Heart right ventricle (tissue), 16 donors: ENCODE measurements at regions not wholly inside any gene's neighbourhood (a gene's known extent, or its start where the extent isn't known, plus 50 kb on each side); places are given as distances from the start of the nearest gene placed in this dataset.
"Not testable (repeated sequence)": the region's sequence is repeated elsewhere in the genome, so short reads cannot be mapped to it uniquely, and the experiment has no call there.

ENCODE experiments used
- ATAC-seq, 8 donors: fragments of 200-7000 bp; cut with Tn5 transposase; one replicate each; pipeline ENCODE4 v1.9.1; 2020; ENCODE audit warnings: mild to moderate bottlenecking in 8 of 8, moderate library complexity in 8 of 8, moderate number of reproducible peaks in 1 of 8
- DNase-seq, 2 donors: peaks; one replicate each; pipeline ENCODE4 v3.0.0-alpha.2; 2020
- H3K27ac ChIP-seq, 10 donors: fragments of 200-600 bp; sonication (generic) in 2 of 10; one replicate each; pipeline versions ENCODE4 v1.5.0 to v1.8.0; 2020 to 2022; ENCODE audit warnings: mild to moderate bottlenecking in 3 of 10
- H3K27me3 ChIP-seq, 7 donors: fragments of 200-600 bp; one replicate each; pipeline ENCODE4 v1.8.0; 2021 to 2022; ENCODE audit warnings: mild to moderate bottlenecking in 2 of 7
- H3K36me3 ChIP-seq, 9 donors: fragments of 200-600 bp; sonication (generic) in 1 of 9; one replicate each; pipeline versions ENCODE4 v1.5.0 to v1.8.0; 2020 to 2022; ENCODE audit warnings: mild to moderate bottlenecking in 2 of 9
- H3K4me1 ChIP-seq, 9 donors: fragments of 200-600 bp; sonication (generic) in 1 of 9; one replicate each; pipeline versions ENCODE4 v1.5.0 to v1.8.0; 2020 to 2022; ENCODE audit warnings: mild to moderate bottlenecking in 4 of 9
- H3K4me3 ChIP-seq, 10 donors: fragments of 200-600 bp; sonication (generic) in 2 of 10; one replicate each; pipeline versions ENCODE4 v1.5.0 to v1.8.0; 2020 to 2022; ENCODE audit warnings: mild to moderate bottlenecking in 7 of 10, moderate library complexity in 2 of 10
- H3K9me3 ChIP-seq, 11 donors: fragments of 200-600 bp in 10 of 11; sonication (generic) in 2 of 11; one replicate each; pipeline versions ENCODE4 v1.5.0 to v1.8.0; 2013 to 2022; ENCODE audit warnings: mild to moderate bottlenecking in 2 of 11, control low read depth in 1 of 11, moderate library complexity in 1 of 11
- WGBS, 2 donors: extraction: QIAGEN DNeasy Blood & Tissue Kit; methylation state at CpG; one replicate each; pipeline ENCODE4 v1.1.7; 2013; ENCODE audit warnings: inconsistent platforms in 1 of 2; 5-methylcytosine and 5-hydroxymethylcytosine counted together
- intact Hi-C, 10 donors: fragments of 100-400 bp; cut with DNase I; formaldehyde crosslinking; loops; one replicate each; pipeline versions ENCODE4 v1.11.1 to v1.14.2; 2022
- TF ChIP-seq, protein P1 (sequence below), 9 donors: fragments of 200-600 bp; sonication (generic) in 2 of 9; IDR thresholded peaks; one replicate each; pipeline versions ENCODE4 v1.5.0 to v1.8.0; 2021 to 2022; ENCODE audit warnings: antibody characterized with exemption in 9 of 9, mild to moderate bottlenecking in 5 of 9, moderate library complexity in 1 of 9
- donor health status: Arrhythmogenic right ventricular cardiomyopathy.
- donor health status: ischemic (EF 13 %, LVEDD 7.1; RV severe dilation, severe dysfunction).
- donor health status: healthy with polysubstance abuse.
- donor health status: DM: no; HTN: yes; CAD: no.
- donor health status: DM: no; HTN: no; CAD: no.
- donor health status: ischemic (EF 25% LVEDD 6.9; RV normal size, moderate dysfunction).
- donor health status: ischemic (EF 25% LVEDD 5.7; RV mildly dilated, moderate dysfunction).
- donor health status: healthy.
- donor health status: DM: yes; HTN: yes; CAD: no.
- donor health status: Ischemic cardiomyopathy.
- donor health status: ischemic (EF 35%, LVEDD 5.7; RV mildly dilated, moderate dysfunction).
- donor health status: nonischemic (EF 11% LVEDD 7.7; RV severe dilation, severe dysfunction).
- donor health status: DM: yes; HTN: yes; CAD: no.
- donor health status: PGD.
- donor health status: ischemic (EF 29% LVEDD 5.4; RV normal size, mild dysfunction).
- donor health status: nonischemic (EF 23%, LVEDD 6.1; RV moderate dilation, normal function).

GRCh38 chr2:238722181-238722580, 125.7 kb upstream of the TWIST2 start:
- peaks cover 0 to 10% (median 0%) of the 10 kb centered on the region in 11 donors for H3K9me3 ChIP-seq
- no peak overlapping the region for H3K4me3 ChIP-seq
- H3K27me3 ChIP-seq, result peaks cover 0 to 14% (median under 1%) of the 10 kb centered on the region in 7 donors
- intact Hi-C loops, result no loop called here
- ATAC-seq (no peak), DNase-seq (no peak)
- WGBS, 2 donors, result 94 to 96% methylated on average over 14 of the region's 14 CpGs
- H3K36me3 ChIP-seq, result no peaks in the 10 kb centered on the region
- no peaks in the 10 kb centered on the region for H3K4me1 ChIP-seq
- TF ChIP-seq, protein P1, sequence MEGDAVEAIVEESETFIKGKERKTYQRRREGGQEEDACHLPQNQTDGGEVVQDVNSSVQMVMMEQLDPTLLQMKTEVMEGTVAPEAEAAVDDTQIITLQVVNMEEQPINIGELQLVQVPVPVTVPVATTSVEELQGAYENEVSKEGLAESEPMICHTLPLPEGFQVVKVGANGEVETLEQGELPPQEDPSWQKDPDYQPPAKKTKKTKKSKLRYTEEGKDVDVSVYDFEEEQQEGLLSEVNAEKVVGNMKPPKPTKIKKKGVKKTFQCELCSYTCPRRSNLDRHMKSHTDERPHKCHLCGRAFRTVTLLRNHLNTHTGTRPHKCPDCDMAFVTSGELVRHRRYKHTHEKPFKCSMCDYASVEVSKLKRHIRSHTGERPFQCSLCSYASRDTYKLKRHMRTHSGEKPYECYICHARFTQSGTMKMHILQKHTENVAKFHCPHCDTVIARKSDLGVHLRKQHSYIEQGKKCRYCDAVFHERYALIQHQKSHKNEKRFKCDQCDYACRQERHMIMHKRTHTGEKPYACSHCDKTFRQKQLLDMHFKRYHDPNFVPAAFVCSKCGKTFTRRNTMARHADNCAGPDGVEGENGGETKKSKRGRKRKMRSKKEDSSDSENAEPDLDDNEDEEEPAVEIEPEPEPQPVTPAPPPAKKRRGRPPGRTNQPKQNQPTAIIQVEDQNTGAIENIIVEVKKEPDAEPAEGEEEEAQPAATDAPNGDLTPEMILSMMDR (IDR thresholded peaks at IDR 0.05), result no peak
- H3K27ac ChIP-seq, result no peak overlapping the region

GRCh38 chr2:238722883-238723282, 125.0 kb upstream of the TWIST2 start:
- DNase-seq (no peak), ATAC-seq (no peak)
- peaks cover 0 to 10% (median 0%) of the 10 kb centered on the region in 11 donors for H3K9me3 ChIP-seq
- H3K4me3 ChIP-seq, result no peak overlapping the region
- H3K4me1 ChIP-seq, result peaks cover 0 to 5% (median 1%) of the 10 kb centered on the region in 9 donors
- H3K27ac ChIP-seq, result no peak overlapping the region
- peaks cover 0 to 13% (median 0%) of the 10 kb centered on the region in 7 donors for H3K27me3 ChIP-seq
- no peaks in the 10 kb centered on the region for H3K36me3 ChIP-seq
- TF ChIP-seq, protein P1 (IDR thresholded peaks at IDR 0.05), result no peak
- WGBS, 2 donors, result 93 to 94% methylated on average over 27 to 33 of the region's 33 CpGs
- intact Hi-C loops, result no loop called here

GRCh38 chr2:238723740-238724320, 124.1 kb upstream of the TWIST2 start:
- not testable (repeated sequence) for DNase-seq
- WGBS, 2 donors, result 65 to 70% methylated on average over 8 of the region's 8 CpGs

DNA sequence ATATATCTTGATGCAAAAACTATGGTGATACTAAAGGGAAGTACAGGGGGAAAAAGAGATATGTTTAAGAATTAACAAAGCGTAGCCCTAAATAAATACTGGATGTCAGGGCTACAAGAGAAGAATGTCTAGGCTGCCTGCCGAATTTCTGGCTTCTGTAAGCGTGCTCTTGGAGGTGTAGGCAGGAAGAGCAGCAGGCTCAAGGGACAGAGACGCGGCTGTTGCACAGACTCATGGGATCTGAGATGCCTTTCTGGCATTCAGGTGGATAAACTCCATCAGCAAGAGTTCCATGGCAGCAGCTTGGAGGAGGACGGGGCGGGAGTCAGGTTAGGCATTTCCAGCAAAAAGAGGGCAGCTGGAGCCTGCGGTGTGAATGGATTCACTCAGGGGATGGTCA, 123.2 kb upstream of the TWIST2 start:
- H3K27me3 ChIP-seq, result peaks cover 0 to 7% (median 0%) of the 10 kb centered on the region in 7 donors
- DNase-seq, result no peak
- TF ChIP-seq, protein P1 (IDR thresholded peaks at IDR 0.05), result no peak
- no peaks in the 10 kb centered on the region for H3K36me3 ChIP-seq
- H3K4me1 ChIP-seq, result peaks cover 0 to 21% (median 15%) of the 10 kb centered on the region in 9 donors
- peaks cover 0 to 10% (median 0%) of the 10 kb centered on the region in 11 donors for H3K9me3 ChIP-seq
- H3K4me3 ChIP-seq, result no peak overlapping the region
- H3K27ac ChIP-seq, result no peak overlapping the region
- intact Hi-C loops, result loop anchor here in 1 of 10 donors (5.0 kb wide), 1 partner anchor 63 kb away; no protein-coding TSS in a partner anchor
- 65 to 72% methylated on average over 8 of the region's 8 CpGs for WGBS, 2 donors
- no peak for ATAC-seq

More at GRCh38 chr2:238723740-238724320, 124.1 kb upstream of the TWIST2 start:
- Histone ChIP-seq H3K4me1 (peaks cover 0 to 14% (median 10%) of the 10 kb centered on the region in 9 donors), H3K27me3 (peaks cover 0 to 11% (median 0%) of the 10 kb centered on the region in 7 donors)
- H3K27ac ChIP-seq, ATAC-seq, H3K36me3 ChIP-seq, H3K9me3 ChIP-seq, intact Hi-C loops, H3K4me3 ChIP-seq: not testable (repeated sequence)

DNA sequence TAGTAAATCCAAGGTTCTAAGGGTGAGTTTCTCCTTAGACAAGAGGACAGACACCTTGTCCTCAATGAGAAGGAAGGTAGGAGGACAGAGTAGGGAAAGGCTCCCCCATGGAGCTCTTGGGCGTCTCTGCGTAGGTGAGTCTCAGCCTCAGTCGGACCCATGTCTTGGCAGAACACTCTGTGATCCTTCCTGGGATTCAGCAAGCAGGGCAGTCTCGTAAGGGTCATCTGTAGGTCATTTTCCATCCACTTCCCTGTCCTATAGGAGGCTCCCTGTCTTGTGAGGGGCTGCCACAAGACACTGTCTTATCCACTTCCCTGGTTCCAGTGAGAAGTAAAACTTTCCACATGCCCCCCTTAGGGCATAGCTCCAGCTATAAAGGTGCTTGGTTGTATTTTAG, 122.6 kb upstream of the TWIST2 start:
- Histone ChIP-seq H3K27me3 (peaks cover 0 to 7% (median 0%) of the 10 kb centered on the region in 7 donors), H3K4me3 (no peak overlapping the region), H3K9me3 (peaks cover 0 to 10% (median 0%) of the 10 kb centered on the region in 11 donors), H3K4me1 (peaks cover 0 to 21% (median 15%) of the 10 kb centered on the region in 9 donors), H3K36me3 (no peaks in the 10 kb centered on the region), H3K27ac (no peak overlapping the region)
- whole genome bisulfite sequencing, 2 donors, result 73 to 79% methylated on average over 4 of the region's 4 CpGs
- TF ChIP-seq, protein P1 (IDR thresholded peaks at IDR 0.05), result no peak
- no peak for ATAC-seq
- no peak for DNase-seq
- intact Hi-C loops, result loop anchor here in 1 of 10 donors (5.0 kb wide), 1 partner anchor 62 kb away; no protein-coding TSS in a partner anchor
